Ramos (cell line): ENCODE measurements at regions not wholly inside any gene's neighbourhood (a gene's known extent, or its start where the extent isn't known, plus 50 kb on each side); places are given as distances from the start of the nearest gene placed in this dataset.
"Not testable (repeated sequence)": the region's sequence is repeated elsewhere in the genome, so short reads cannot be mapped to it uniquely, and the experiment has no call there.

Experiments
- in situ Hi-C: fragments of 300-500 bp; cut with MboI; formaldehyde crosslinking; loops from one replicate; pipeline ENCODE4 v1.14.3; 2022; ENCODE audit warnings: low sequenced_read_pairs; ENCODE audit not compliant: unreplicated experiment

DNA sequence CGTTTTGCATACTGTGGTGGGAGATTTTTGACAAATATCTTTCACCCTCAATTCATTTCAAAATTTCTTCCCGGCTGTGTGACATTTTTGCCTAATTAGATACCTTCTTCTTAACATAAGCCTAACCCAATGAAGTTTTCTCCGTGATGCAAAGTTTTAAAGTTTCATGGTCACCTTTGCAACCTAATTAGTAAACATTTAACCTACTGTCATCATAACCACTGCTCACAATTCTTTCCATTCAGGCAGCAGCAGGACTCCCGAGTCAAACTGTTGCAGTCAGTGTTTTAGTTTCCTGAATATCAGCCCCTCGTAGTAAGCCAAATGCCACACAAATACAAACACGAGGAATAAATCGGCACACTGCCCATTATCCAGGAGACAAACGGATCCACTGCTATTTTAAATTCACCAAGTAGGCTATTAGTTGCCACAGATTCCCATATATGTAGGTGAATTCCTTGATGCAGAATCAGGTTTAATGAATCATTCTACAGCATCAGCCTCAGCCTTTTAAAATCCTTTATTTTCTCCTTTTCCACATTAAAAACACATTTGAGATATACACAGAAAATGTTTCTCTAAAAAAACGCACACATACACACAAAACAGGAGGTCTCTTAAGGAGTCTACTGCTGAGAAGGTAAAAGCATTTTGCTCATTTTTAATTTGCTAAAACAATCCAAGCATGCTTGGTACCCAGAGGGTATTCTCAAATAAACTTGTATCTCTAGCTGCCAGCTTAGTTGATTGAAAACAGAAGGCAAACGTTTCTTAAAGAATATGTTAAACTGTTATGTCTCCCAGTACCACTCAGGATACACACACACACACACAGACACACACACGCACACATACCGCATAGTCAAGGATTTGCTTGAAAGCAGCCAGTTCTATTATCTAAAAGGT, 106.5 kb upstream of the KCTD1 start:
- in situ Hi-C loops = loop anchor here (10.0 kb wide), 1 partner anchor 270 kb away; no protein-coding TSS in a partner anchor

DNA sequence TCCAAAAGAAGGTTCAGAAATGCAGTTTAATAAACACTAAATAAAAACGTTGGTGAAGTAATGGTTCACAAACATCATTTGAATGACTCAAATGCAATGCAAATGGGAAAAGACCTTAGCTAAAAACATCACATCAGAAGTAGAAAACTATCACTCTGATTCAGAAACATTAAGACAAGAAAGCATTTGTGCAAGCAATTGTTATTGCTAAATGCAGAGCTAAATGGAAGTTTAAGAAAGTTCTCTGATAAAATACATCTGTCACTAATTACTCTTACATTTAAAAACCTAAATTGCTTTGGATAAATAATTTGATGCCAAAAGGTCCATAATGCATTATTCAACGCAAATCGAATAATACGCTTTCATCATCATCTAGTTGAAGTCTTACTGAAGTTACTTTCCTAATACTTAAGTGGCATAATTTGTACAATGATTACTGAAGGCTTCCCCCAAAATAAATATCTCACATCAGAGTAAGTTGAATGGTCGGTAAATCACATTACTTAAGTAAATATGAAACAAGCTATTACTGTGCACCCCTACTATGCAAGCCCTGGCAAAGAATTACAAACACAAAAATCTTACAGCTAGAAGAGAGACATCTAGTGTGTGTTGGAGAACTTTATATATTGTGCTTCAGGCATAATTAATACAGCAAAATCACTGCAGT, 105.7 kb upstream of the KCTD1 start:
- in situ Hi-C loops = loop anchor here (10.0 kb wide), 1 partner anchor 269 kb away; no protein-coding TSS in a partner anchor

DNA sequence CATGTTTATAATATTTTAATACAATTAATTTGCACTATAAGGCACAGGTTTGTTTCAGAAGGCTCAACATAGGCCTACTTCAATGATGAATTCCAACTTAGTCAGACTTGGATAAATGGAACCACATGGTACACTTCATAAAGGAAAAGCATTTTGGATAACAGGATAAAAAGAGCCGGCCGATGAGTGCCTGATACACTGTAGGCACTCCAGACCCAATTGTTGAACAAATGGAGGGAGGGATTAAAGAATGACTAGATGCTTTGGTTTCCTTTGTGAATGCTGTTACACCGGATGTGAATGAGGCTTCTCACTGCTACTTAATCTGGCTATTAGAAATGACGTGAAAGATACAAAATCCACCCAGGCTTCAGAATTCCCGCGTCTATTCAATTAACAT, 104.1 kb upstream of the KCTD1 start:
- in situ Hi-C loops = loop anchor here (10.0 kb wide), 1 partner anchor 268 kb away; no protein-coding TSS in a partner anchor

DNA sequence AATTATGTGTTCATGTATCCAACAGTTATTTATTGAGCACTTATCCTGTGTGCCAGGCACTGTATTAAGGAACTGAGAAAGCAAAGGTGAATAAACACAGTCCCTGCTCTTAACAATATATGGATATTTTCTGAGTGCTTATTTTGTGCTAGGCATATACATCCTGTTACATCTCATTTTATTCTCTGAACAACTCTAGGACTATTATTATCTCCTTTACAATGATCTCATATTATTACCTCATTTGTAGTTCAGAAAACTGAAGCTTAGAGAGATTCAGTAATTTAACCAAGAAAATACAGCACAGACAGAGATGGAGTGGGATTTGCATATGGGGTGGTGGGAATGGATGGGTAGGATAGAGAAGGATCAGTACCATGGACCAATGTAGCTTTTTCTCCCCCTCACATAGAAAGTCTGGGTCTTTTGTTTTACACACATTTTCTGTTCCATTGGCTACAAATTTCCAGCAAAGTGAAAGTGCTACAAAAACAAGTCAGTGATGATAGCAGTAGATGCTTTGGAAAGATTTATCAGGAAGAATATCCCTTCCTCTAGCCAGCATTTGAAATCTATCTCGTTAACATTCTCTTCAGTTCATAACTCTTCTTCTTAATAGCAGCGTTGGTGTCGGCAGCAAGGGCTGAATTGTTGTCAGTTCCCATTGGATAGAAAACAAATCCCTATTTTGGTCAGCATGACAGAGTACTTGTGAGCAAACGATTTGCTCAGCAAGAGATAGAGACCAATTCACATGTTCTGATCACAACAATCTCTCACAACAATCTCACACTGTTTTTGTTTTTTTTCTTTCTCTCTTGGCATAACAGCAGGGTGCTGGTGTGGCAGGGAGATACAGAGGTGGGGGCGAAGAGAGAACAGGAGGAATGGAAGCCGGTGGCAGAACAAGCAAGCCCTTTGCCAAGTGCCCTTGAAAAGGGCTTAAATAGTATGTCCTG, 102.2 kb upstream of the KCTD1 start:
- in situ Hi-C loops = loop anchor here (10.0 kb wide), 1 partner anchor 266 kb away; no protein-coding TSS in a partner anchor

DNA sequence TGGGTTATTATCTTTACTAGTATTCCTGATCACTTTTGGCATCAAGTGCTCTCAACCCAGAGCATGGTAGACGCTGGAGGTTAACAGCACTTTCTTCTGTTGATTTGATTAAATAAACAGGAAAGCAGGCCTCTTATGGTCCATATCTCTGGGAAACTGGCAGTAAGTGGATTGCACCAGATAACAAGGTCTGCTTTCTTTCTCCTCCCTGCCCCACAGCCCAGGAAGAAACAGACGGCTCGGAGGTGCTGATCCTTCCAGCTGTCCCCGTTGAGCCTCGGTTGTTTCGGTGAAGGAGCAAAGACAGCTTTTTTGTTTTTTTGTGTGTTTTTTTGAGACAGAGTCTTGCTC, 100.8 kb upstream of the KCTD1 start:
- in situ Hi-C loops = loop anchor here (10.0 kb wide), 1 partner anchor 244 kb away; no protein-coding TSS in a partner anchor

DNA sequence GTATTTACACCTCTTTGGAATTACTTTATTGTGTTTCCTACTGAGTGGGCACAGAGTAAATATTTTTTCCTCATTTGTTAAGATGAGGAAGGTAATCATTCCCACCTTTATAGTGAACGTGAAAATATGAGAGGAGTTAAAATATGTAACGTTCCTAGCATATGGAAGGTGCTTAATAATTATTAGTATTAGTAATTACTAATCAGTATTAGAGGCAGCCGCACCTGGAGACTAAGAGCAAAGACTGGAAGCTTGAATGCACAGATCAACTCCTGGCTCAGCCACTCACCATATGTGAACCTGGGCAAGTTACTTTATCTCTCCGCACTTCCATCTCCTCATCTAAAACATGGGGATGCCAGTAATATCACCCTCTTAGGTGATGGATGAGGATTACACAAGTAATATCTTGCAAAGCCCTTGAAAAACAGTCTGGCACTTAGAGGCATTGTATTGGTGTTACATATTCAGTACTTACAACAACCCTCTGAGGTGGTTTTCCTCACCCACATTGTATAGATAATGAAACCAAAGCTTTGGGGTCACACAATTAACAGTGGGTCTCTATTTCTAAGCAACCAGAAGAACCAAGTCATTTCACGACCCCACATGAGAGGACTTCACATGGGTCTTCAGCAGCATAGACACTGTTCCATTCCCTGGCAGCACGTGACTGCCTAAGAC, 100.3 kb upstream of the KCTD1 start:
- in situ Hi-C loops = loop anchor here (10.0 kb wide), 1 partner anchor 244 kb away; no protein-coding TSS in a partner anchor

DNA sequence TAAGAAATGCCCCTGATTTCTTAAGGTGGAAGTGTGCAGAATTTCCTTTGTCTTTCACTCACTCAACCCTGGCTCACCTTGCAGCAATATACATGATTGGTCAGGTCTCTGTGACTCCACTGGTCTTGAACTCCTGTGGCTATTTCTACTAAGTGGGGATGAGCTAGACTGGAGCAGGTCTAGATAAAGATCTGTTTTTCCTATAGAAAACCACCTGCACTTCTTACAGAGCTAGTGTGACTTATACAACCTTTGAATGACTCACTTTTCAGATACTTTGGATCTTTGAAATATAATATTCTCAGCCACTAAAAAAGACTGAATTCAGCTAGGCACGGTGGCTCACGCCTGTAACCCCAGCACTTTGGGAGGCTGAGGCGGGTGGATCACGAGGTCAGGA, 98.5 kb upstream of the KCTD1 start:
- in situ Hi-C loops = loop anchor here (10.0 kb wide), 1 partner anchor 242 kb away; no protein-coding TSS in a partner anchor

DNA sequence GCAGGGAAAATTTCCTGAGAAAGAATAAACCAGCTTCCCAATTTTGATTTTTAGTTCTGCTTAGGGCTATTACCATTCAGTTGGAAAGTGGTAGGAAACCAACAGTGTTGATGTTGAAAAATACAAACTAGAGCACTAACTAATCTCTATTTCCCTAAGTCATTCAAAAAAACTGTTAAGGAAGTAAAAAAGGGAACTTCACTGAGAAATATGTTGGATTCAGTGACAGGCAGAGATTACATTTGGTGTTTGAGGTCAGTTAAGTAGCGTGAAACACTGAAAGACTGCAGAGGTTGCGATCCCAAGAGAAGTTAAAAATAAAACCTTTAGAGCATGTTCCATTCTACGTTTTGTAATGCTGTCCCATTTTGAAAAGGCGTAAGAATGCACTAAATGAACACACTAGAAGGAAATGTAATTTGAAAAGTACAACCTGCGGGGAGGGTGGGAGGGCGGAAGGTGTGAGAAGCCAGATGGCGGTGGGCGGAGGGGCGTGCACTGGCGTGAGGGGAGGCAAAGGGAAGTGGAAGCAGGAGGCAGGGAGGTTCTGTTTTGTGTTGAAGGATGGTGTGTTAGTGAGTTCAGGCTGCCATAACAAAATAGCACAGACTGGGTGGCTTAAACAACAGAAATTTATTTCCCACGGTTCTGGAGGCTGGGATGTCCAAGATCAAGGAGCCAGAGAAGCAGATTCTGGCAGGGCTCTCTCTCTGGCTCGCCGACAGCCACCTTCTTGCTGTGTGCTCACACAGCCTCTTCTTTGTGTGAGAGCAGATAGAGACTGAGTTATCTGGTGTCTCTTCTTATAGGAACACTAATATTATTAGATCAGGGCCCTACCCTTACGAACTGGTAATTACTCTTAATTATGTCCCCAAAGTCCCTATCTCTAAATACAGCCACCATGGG, 94.3 kb upstream of the KCTD1 start:
- in situ Hi-C loops = loop anchor here (10.0 kb wide), 1 partner anchor 238 kb away; no protein-coding TSS in a partner anchor

DNA sequence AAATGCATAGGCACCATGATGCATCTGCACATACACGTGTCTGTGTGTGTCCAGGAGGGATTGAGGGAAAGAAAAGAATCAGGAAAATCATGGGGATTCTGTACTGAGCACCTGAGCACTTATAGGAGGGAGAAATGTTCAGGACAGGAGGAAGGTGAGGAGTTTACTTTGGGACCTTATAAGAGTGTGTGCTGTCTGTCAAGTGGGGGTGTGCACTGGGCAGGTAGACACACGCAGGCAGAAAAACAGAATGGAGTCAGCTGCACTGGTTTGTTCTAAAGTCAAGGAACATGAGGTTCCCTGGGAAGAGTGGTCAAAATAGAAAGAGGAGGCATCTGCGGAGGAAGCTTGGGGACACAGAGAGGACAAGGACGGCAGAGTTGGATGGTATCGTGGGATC, 92.2 kb upstream of the KCTD1 start:
- in situ Hi-C loops = loop anchor here (10.0 kb wide), 1 partner anchor 236 kb away; no protein-coding TSS in a partner anchor

DNA sequence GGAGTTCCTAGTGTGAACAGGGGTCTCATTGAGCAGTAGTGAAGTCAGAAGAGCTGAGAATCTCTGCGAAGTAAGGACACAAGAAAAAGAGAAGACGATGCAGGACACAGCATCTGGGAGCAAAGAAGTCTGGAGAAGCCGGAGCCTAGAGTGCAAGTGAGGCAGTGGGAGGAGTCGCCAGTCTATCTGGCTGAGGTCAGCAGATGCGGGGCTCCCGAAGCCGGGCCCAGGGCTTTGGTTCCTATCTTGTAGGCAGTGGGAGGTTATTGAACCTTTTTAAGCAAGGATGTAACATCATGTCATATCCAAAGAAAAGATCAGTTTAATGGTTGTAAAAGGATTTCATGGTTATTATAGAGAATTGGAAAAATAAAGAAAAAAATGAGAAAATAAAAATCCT, 90.8 kb upstream of the KCTD1 start:
- in situ Hi-C loops = no loop called here

DNA sequence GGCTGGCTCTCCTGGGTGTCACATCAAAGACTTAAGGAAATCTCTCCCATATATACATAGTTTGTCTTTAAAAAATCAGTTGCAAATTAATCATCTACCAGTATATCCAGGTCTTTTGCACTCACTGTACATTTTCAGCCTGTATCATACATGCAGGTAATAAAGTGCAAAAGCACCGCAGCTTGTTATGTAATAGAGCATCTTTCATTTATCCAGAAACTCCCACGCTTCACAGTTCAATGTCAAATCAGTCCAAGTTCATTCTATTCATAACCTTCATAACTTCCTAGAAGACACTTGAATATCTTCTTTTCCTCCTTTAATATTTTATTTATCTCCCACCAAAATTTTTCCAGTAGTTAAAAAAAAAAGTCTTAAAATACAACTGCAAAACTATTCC, 89.6 kb upstream of the KCTD1 start:
- in situ Hi-C loops = no loop called here

DNA sequence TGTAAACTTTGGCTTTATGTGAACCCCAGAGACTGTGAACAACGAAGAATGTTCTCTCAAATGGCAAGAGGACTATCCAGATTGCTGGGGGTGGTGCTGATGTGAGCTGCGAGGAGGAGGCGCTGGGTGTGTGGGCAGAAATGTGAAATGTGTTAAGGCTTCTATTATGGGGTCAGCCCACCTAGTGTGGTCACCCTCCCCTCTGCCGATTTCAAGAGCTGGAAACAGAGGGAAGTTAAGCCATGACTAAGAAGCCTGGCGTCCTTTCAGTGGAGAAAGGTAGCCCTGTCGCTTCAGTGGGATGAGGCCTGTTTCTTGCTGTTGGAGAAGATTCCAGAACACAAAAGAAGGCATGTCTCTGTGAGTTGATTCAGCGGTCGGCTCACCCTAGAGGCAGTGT, 89.0 kb upstream of the KCTD1 start:
- in situ Hi-C loops = no loop called here

DNA sequence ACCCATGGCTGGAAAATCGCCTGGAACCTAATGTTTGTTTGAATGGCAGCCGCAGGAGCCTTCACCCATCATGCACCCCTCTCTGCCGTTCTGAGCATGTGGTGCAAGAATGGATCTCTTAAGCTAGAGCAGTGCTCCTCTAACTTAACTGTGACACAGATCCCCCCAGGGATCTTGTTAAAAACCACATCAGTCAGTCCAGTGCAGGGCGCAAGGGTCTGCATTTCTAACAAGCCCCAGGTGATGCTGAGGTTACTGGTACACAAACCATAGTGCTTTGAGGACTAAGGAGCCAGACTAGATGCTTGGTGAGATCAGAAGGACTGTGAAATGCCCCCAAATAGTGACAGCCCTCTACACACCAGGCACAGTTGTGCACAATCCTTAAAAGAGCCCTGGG, 87.1 kb upstream of the KCTD1 start:
- in situ Hi-C loops = no loop called here

DNA sequence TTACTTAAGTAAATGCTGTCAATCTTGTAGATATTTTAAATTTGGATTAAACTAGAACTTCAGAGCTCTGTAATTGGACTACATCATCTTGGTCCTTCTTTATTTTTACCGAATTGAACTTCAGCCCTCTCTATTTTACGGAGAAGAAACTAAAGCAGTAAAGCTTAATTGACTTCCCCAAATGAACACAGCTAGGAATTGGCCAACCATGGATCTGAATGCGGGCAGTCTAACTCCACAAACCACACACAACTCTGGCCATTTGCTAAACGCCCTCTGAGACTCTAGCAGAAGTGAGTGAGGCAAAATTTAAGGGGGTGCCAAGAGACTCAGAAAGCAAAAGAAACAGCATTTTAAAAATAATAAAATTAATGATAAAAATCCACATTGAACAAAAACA, 86.3 kb upstream of the KCTD1 start:
- in situ Hi-C loops = no loop called here

DNA sequence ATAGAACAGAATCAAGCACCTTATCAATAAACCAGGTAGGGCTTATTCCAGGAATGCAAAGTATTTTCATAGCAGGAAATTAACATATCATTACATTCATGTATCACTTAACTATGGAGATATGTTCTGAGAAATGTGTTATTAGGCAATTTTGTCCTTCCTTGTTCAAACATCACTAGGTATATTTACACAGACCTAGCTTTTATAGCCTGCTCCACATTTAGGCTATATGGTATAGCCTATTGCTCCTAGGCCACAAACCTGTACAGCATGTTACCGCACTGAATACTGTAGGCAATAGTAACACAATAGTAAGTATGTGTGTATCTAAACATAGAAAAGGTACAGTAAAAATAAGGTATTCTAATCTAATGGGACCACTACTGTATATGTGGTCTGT, 82.8 kb upstream of the KCTD1 start:
- in situ Hi-C loops = no loop called here

DNA sequence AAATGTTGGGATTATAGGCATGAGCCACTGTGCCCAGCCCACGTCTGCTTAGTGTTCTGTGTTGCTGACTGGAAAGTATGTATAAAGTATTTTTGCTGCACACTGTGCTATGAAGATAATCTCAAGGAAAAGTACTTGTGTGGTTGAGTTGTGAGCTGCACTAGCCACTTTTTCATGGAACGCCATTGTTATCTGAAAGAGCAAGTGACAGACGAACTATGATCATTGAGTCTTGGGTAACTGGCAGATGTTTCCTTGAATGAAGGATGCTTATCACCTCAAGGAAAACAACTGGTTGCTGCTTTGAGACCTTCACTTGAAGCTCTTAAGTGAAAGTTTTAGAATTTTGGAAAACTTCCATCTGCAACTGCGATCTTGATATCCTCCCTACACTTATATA, 82.2 kb upstream of the KCTD1 start:
- in situ Hi-C loops = no loop called here

DNA sequence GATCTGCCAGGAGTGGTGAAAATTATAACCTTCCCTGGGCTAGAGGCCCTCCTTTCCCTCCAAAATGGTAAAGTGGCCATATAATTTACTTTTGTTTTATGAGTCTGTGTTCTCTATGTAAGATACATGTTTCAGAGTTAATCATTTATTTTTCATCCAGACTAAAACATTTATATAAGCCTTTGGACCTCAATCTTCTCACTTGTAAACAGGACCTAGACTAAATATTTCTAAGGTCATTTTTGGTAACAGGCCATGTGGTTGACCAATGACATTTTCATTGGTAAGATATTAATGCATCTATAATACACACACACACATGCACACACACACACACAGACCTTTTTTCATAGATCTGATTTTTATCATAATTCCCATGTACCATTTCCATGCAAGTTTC, 79.7 kb upstream of the KCTD1 start:
- in situ Hi-C loops = no loop called here

DNA sequence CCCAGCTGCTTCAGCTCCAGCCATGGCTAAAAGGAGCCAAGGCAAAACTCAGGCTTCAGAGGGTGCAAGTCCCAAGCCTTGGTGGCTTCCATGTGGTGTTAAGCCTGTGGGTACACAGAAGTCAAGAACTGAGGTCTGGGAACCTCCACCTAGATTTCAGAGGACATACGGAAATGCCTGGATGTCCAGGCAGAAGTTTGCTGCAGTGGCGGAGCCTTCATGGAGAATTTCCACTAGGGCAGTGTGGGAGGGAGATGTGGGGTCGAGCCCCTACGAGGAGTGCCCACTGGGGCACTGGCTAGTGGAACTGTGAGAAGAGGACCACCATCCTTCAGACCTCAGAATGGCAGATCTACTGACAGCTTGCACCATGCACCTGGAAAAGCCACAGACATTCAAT, 76.1 kb upstream of the KCTD1 start:
- in situ Hi-C loops = no loop called here

DNA sequence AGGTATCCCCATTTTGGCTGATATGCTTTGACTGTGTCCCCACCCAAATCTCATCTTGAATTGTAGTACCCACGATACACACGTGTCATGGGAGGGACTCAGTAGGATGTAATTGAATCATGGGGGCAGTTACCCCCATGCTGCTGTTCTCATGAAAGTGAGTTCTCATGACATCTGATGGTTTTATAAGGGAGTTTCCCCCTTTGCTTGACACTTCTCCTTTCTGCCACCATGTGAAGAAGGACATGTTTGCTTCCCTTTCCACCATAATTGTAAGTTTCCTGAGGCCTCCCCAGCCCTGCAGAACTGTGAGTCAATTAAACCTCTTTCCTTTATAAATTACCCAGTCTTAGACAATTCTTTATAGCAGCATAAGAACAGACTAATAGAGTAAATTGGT, 75.0 kb upstream of the KCTD1 start:
- in situ Hi-C loops = not testable (repeated sequence)
